GM19463 (cell line): ENCODE measurements at regions not wholly inside any gene's neighbourhood (a gene's known extent, or its start where the extent isn't known, plus 50 kb on each side); places are given as distances from the start of the nearest gene placed in this dataset.
A peak's percentile ranks its signal among the peaks of the same experiment; 100 is the strongest.

Source experiments
- ATAC-seq: cut with Tn5 transposase; IDR thresholded peaks from one replicate; pipeline ENCODE4 v1.9.1; 2021; ENCODE audit warnings: mild to moderate bottlenecking, moderate library complexity; ENCODE audit not compliant: unreplicated experiment

GRCh38 chr14:31964490-31964889, 112.6 kb upstream of the ARHGAP5 start:
- ATAC-seq: no peak

GRCh38 chr14:31965071-31965734, 111.9 kb upstream of the ARHGAP5 start:
- no peak for ATAC-seq

- no peak for ATAC-seq
These were observed 111.1 kb upstream of the ARHGAP5 start for GRCh38 chr14:31965735-31966598.

GRCh38 chr14:31966896-31967668, 110.0 kb upstream of the ARHGAP5 start:
- ATAC-seq: no peak

- ATAC-seq: peak; percentile 38
These were observed 109.5 kb upstream of the ARHGAP5 start for GRCh38 chr14:31967669-31967975.

GRCh38 chr14:31968107-31968810, 108.8 kb upstream of the ARHGAP5 start:
- ATAC-seq: peak; percentile 50

GRCh38 chr14:31968956-31969698, 108.0 kb upstream of the ARHGAP5 start:
- no peak for ATAC-seq

- no peak for ATAC-seq
These were observed 107.3 kb upstream of the ARHGAP5 start for GRCh38 chr14:31969699-31970240.

- ATAC-seq: no peak
These were observed 106.4 kb upstream of the ARHGAP5 start for GRCh38 chr14:31970744-31971143.

- ATAC-seq: no peak
These were observed 105.5 kb upstream of the ARHGAP5 start for GRCh38 chr14:31971612-31972011.

- ATAC-seq: no peak
These were observed 100.0 kb upstream of the ARHGAP5 start for GRCh38 chr14:31977001-31977556.

GRCh38 chr14:31978423-31978822, 98.7 kb upstream of the ARHGAP5 start:
- no peak for ATAC-seq

- ATAC-seq: no peak
These were observed 94.5 kb upstream of the ARHGAP5 start for GRCh38 chr14:31982642-31983041.

GRCh38 chr14:31986405-31986804, 90.7 kb upstream of the ARHGAP5 start:
- ATAC-seq: no peak

GRCh38 chr14:31987721-31988120, 89.4 kb upstream of the ARHGAP5 start:
- ATAC-seq: no peak

GRCh38 chr14:31988244-31988643, 88.9 kb upstream of the ARHGAP5 start:
- no peak for ATAC-seq

- no peak for ATAC-seq
These were observed 86.8 kb upstream of the ARHGAP5 start for GRCh38 chr14:31990183-31990857.

GRCh38 chr14:31990926-31991572, 86.1 kb upstream of the ARHGAP5 start:
- no peak for ATAC-seq

- no peak for ATAC-seq
These were observed 85.1 kb upstream of the ARHGAP5 start for GRCh38 chr14:31992011-31992447.
